Astrocyte (in vitro differentiated cells and primary cell): ENCODE measurements at regions not wholly inside any gene's neighbourhood (a gene's known extent, or its start where the extent isn't known, plus 50 kb on each side); places are given as distances from the start of the nearest gene placed in this dataset.

Experiments
- EZH2 ChIP-seq: IDR thresholded peaks from 2 replicates; pipeline ENCODE4 v1.6.1; 2012; ENCODE audit warnings: mild to moderate bottlenecking, low read length, inconsistent platforms; ENCODE audit not compliant: insufficient read depth
- TF ChIP-seq, protein P1 (sequence below): IDR thresholded peaks from 2 replicates; pipeline ENCODE4 v1.5.1; 2011; ENCODE audit warnings: low read depth, mild to moderate bottlenecking, inconsistent platforms, low read length, moderate library complexity; ENCODE audit not compliant: insufficient read depth

DNA sequence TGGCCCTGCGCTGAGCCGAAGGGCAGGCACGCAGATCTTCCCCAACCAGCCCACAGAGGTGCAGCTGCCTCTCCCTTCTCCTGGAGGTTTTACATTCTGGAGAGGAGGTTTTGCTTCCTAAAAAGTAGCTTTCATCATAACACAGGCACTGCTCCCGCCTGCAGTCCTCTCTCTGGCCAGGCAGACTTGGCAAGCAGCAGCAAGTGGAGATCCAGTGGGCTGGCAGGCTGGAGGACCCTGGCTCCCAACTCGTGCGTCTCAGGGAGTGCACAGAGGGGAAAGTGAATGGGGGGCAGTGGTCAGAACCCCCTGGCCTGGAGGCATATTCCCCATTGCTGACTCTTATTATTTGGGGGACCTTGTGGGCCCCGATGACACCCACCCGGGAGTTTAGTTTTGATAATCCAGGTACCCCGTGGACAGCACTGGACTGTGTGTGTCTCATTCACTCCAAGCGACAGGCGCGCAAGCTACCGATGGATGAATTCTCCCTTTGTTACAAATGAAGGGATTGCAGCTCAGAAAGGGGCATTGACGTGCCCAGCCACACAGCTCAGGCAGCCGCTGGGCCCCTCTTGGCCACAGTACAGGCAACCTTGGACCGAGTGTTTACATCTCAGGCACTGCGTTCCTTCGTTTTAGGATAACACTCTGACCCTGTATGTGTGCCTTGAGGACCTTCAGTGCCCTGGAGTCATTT, 1223.9 kb downstream of the BRD1 start:
- TF ChIP-seq, protein P1, sequence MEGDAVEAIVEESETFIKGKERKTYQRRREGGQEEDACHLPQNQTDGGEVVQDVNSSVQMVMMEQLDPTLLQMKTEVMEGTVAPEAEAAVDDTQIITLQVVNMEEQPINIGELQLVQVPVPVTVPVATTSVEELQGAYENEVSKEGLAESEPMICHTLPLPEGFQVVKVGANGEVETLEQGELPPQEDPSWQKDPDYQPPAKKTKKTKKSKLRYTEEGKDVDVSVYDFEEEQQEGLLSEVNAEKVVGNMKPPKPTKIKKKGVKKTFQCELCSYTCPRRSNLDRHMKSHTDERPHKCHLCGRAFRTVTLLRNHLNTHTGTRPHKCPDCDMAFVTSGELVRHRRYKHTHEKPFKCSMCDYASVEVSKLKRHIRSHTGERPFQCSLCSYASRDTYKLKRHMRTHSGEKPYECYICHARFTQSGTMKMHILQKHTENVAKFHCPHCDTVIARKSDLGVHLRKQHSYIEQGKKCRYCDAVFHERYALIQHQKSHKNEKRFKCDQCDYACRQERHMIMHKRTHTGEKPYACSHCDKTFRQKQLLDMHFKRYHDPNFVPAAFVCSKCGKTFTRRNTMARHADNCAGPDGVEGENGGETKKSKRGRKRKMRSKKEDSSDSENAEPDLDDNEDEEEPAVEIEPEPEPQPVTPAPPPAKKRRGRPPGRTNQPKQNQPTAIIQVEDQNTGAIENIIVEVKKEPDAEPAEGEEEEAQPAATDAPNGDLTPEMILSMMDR, result no peak
- no peak for TF ChIP-seq EZH2
